ENCODE measurements at regions not wholly inside any gene's neighbourhood (a gene's known extent, or its start where the extent isn't known, plus 50 kb on each side); places are given as distances from the start of the nearest gene placed in this dataset.

DNA sequence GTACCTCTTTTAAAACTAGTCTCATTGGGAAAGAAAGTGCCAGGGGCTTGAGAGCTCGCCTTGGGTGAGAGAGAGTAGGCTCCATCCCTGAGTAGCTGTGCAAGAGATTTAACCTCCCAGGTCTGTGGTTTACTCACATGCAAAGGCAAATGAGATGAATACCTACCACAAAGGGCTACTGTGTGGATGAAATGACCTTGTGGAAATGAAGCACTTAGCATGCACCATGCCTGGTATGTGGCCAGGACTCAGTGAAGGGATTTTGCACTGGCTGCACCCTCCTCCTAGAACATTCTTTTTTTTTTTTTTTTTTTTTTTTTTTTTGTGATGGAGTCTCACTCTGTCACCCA lies 120.3 kb downstream of the PROX1 start:
- TF ChIP-seq CTCF (conservative IDR thresholded peaks at IDR 0.05; ENCODE audit: low read depth, low read length) = no peak
- no peak overlapping the region for H3K4me3 ChIP-seq (ENCODE audit: low read length)
- DNase-seq (ENCODE audit: low read depth) = no peak

DNA sequence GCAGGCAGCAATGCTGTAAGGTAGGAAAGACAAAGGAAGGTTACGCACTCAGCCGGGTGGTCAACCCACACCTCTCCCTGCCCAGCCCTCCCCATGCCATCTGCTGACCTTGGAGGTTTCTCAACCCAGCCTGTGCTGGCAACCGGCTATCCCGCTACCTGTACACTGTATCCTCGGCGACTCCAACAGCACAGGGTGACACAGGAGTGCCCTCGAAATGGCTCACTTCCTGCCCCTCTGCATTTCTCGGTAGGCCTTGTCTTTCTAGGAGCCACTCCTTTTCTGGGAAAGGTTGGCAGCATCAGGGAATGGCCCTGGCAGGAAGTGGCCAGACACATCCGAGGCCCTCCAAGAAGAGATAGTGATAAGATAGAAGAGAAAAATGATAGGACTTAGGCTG lies 124.0 kb downstream of the PROX1 start:
- H3K4me3 ChIP-seq (ENCODE audit: low read length) = no peak overlapping the region
- no peak for DNase-seq (ENCODE audit: low read depth)
- TF ChIP-seq CTCF (conservative IDR thresholded peaks at IDR 0.05; ENCODE audit: low read depth, low read length) = no peak

DNA sequence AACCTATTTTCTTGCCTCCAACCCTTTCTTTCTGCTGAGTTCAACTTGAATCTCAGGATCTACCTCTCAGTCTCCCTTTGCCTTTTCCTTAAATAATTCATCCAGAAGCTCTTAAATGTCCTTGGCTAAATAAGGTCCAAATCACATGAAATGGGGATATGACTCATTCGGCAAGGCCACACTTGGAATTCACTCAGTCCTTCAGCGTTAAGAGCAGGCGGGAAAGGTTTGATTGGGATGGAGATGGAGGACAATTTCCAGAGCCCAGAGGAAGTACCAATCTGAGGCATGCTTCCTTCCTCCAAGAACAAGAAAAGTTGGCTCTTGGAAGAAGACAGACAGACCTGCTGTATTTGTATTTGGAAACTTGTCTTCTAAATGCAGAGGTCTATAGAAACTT lies 128.5 kb downstream of the PROX1 start:
- H3K4me3 ChIP-seq (ENCODE audit: low read length) = no peak overlapping the region

GRCh38 chr1:214117780-214118179 lies 130.0 kb downstream of the PROX1 start:
- no peak overlapping the region for H3K4me3 ChIP-seq (ENCODE audit: low read length)
- no peak for TF ChIP-seq CTCF (conservative IDR thresholded peaks at IDR 0.05; ENCODE audit: low read depth, low read length)
- DNase-seq (ENCODE audit: low read depth) = no peak

More for the DNA sequence above, 128.5 kb downstream of the PROX1 start:
- DNase-seq (ENCODE audit: low read depth) = no peak
- TF ChIP-seq CTCF (conservative IDR thresholded peaks at IDR 0.05; ENCODE audit: low read depth, low read length) = no peak

DNA sequence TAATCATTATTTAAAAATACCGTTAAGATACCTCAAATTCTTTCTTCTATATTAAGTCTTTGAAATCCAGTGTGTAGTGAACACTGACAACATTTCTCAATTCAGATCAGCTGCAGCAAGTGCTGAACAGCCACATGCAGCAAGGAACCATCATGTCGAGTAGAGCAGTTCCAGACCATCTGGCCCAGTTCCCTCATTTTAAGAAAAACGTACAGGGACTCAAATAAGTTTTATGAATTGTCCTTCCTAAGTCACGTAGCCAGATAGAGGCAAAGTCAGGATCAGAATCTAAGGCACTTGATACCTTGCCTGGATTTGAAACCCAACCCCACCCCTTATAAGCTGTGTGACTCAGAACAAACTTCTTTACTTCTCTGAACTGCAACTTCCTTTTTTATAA lies 132.4 kb downstream of the PROX1 start:
- no peak for DNase-seq (ENCODE audit: low read depth)
- H3K4me3 ChIP-seq (ENCODE audit: low read length) = no peak overlapping the region
- TF ChIP-seq CTCF (conservative IDR thresholded peaks at IDR 0.05; ENCODE audit: low read depth, low read length) = no peak

DNA sequence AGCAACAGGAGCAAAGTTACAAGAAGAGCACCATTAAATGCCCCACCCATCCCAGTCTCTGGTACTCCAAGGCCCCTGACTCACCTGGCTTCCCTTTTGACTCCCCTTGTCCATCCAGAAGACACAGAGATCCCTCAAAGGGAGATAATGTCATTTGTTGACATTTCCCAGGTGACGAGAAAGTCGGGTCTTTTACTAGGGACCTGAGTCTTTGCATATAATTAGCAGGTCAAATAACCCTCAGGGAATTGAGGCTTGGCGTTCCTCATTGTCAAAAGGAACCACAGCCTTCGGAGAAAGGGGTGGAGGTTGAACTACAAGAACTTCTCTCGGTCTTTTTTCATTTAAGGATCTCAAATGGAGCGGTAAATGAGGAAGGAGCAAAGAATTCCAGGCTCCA lies 133.2 kb downstream of the PROX1 start:
- DNase-seq (ENCODE audit: low read depth) = no peak
- TF ChIP-seq CTCF (conservative IDR thresholded peaks at IDR 0.05; ENCODE audit: low read depth, low read length) = no peak
- H3K4me3 ChIP-seq (ENCODE audit: low read length) = no peak overlapping the region

DNA sequence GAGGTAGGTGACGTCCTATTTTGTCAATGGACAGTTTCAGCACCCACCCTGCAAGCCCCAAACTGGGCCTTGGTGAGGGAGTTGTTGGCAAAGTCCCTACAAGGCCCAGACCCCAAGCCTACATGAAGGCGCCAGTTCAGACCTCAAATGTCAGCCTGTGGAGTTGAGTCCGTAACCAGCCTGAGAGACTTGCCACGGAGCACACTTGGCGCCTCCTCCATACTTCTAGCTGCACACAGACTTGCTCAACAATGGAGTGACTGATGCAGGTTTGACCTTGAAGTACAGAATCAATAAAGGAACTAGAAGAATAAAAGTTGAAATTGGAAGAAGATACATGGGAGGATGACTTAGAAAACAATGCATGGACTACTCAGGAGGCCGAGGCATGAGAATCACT lies 134.3 kb downstream of the PROX1 start:
- H3K4me3 ChIP-seq (ENCODE audit: low read length) = no peak overlapping the region
- no peak for TF ChIP-seq CTCF (conservative IDR thresholded peaks at IDR 0.05; ENCODE audit: low read depth, low read length)
- DNase-seq (ENCODE audit: low read depth) = no peak
